ENCODE measurements at regions not wholly inside any gene's neighbourhood (a gene's known extent, or its start where the extent isn't known, plus 50 kb on each side); places are given as distances from the start of the nearest gene placed in this dataset.

GRCh38 chr18:79625195-79625923, 54.2 kb upstream of the CTDP1 start:
- TF ChIP-seq TAF1 (IDR thresholded peaks at IDR 0.05; ENCODE audit: low read depth, low read length), result peak; percentile 32; the same call in 1 of the 2 replicates
- peak; percentile 65 for TF ChIP-seq SPI1 (IDR thresholded peaks at IDR 0.05; ENCODE audit: low read depth, low read length)
- TF ChIP-seq POLR2AphosphoS5 (IDR thresholded peaks at IDR 0.05; ENCODE audit: low read depth, low read length), result peak; percentile 45
- no peak for TF ChIP-seq POU2F2 (IDR thresholded peaks at IDR 0.05; ENCODE audit: low read depth, low read length)
- TF ChIP-seq PAX5 (IDR thresholded peaks at IDR 0.05; ENCODE audit: insufficient read depth, low read length, severe bottlenecking), result no peak
- peak; percentile 29; the same call in 1 of the 2 replicates for TF ChIP-seq POLR2A (IDR thresholded peaks at IDR 0.05; ENCODE audit: low read depth, low read length)
- DNase-seq (ENCODE audit: insufficient read length, low spot score) (no peak), FAIRE-seq (peak; percentile 82)

GRCh38 chr18:79625924-79626561, 53.6 kb upstream of the CTDP1 start:
- FAIRE-seq (no peak), DNase-seq (ENCODE audit: insufficient read length, low spot score) (no peak)
- no peak for TF ChIP-seq POU2F2 (IDR thresholded peaks at IDR 0.05; ENCODE audit: low read depth, low read length)
- no peak for TF ChIP-seq SPI1 (IDR thresholded peaks at IDR 0.05; ENCODE audit: low read depth, low read length)
- TF ChIP-seq POLR2A (IDR thresholded peaks at IDR 0.05; ENCODE audit: low read depth, low read length), result no peak
- no peak for TF ChIP-seq PAX5 (IDR thresholded peaks at IDR 0.05; ENCODE audit: insufficient read depth, low read length, severe bottlenecking)
- TF ChIP-seq TAF1 (IDR thresholded peaks at IDR 0.05; ENCODE audit: low read depth, low read length), result no peak
- no peak for TF ChIP-seq POLR2AphosphoS5 (IDR thresholded peaks at IDR 0.05; ENCODE audit: low read depth, low read length)

GRCh38 chr18:79626905-79627749, 52.5 kb upstream of the CTDP1 start:
- no peak for DNase-seq (ENCODE audit: insufficient read length, low spot score)
- TF ChIP-seq SPI1 (IDR thresholded peaks at IDR 0.05; ENCODE audit: low read depth, low read length) (no peak), TAF1 (IDR thresholded peaks at IDR 0.05; ENCODE audit: low read depth, low read length) (no peak), POLR2AphosphoS5 (IDR thresholded peaks at IDR 0.05; ENCODE audit: low read depth, low read length) (no peak), PAX5 (IDR thresholded peaks at IDR 0.05; ENCODE audit: insufficient read depth, low read length, severe bottlenecking) (no peak), POLR2A (IDR thresholded peaks at IDR 0.05; ENCODE audit: low read depth, low read length) (no peak), POU2F2 (IDR thresholded peaks at IDR 0.05; ENCODE audit: low read depth, low read length) (no peak)
- FAIRE-seq, result peak; percentile 72

- no peak for FAIRE-seq
- TF ChIP-seq POLR2A (IDR thresholded peaks at IDR 0.05; ENCODE audit: low read depth, low read length) (no peak), TAF1 (IDR thresholded peaks at IDR 0.05; ENCODE audit: low read depth, low read length) (no peak), POU2F2 (IDR thresholded peaks at IDR 0.05; ENCODE audit: low read depth, low read length) (no peak), PAX5 (IDR thresholded peaks at IDR 0.05; ENCODE audit: insufficient read depth, low read length, severe bottlenecking) (no peak), SPI1 (IDR thresholded peaks at IDR 0.05; ENCODE audit: low read depth, low read length) (no peak), POLR2AphosphoS5 (IDR thresholded peaks at IDR 0.05; ENCODE audit: low read depth, low read length) (no peak)
- no peak for DNase-seq (ENCODE audit: insufficient read length, low spot score)
Measured at GRCh38 chr18:79627750-79628294, 51.8 kb upstream of the CTDP1 start.

GRCh38 chr18:79628416-79629248, 51.0 kb upstream of the CTDP1 start:
- FAIRE-seq (no peak), DNase-seq (ENCODE audit: insufficient read length, low spot score) (no peak)

GRCh38 chr18:79629249-79629558, 50.4 kb upstream of the CTDP1 start:
- no peak for FAIRE-seq

More at GRCh38 chr18:79628416-79629248, 51.0 kb upstream of the CTDP1 start:
- TF ChIP-seq POU2F2 (IDR thresholded peaks at IDR 0.05; ENCODE audit: low read depth, low read length) (no peak), POLR2A (IDR thresholded peaks at IDR 0.05; ENCODE audit: low read depth, low read length) (no peak), TAF1 (IDR thresholded peaks at IDR 0.05; ENCODE audit: low read depth, low read length) (no peak), PAX5 (IDR thresholded peaks at IDR 0.05; ENCODE audit: insufficient read depth, low read length, severe bottlenecking) (no peak), POLR2AphosphoS5 (IDR thresholded peaks at IDR 0.05; ENCODE audit: low read depth, low read length) (no peak)

GRCh38 chr18:79629606-79630005, 50.0 kb upstream of the CTDP1 start:
- FAIRE-seq (no peak), DNase-seq (ENCODE audit: insufficient read length, low spot score) (no peak)
- TF ChIP-seq POLR2AphosphoS5 (IDR thresholded peaks at IDR 0.05; ENCODE audit: low read depth, low read length) (no peak), POU2F2 (IDR thresholded peaks at IDR 0.05; ENCODE audit: low read depth, low read length) (no peak), PAX5 (IDR thresholded peaks at IDR 0.05; ENCODE audit: insufficient read depth, low read length, severe bottlenecking) (no peak), POLR2A (IDR thresholded peaks at IDR 0.05; ENCODE audit: low read depth, low read length) (no peak)

More at GRCh38 chr18:79629249-79629558, 50.4 kb upstream of the CTDP1 start:
- no peak for DNase-seq (ENCODE audit: insufficient read length, low spot score)
- TF ChIP-seq POLR2A (IDR thresholded peaks at IDR 0.05; ENCODE audit: low read depth, low read length) (no peak), SPI1 (IDR thresholded peaks at IDR 0.05; ENCODE audit: low read depth, low read length) (no peak), PAX5 (IDR thresholded peaks at IDR 0.05; ENCODE audit: insufficient read depth, low read length, severe bottlenecking) (no peak), TAF1 (IDR thresholded peaks at IDR 0.05; ENCODE audit: low read depth, low read length) (no peak), POLR2AphosphoS5 (IDR thresholded peaks at IDR 0.05; ENCODE audit: low read depth, low read length) (no peak), POU2F2 (IDR thresholded peaks at IDR 0.05; ENCODE audit: low read depth, low read length) (no peak)
